Right renal cortex interstitium (tissue), 3 donors: ENCODE measurements at regions not wholly inside any gene's neighbourhood (a gene's known extent, or its start where the extent isn't known, plus 50 kb on each side); places are given as distances from the start of the nearest gene placed in this dataset.

Source experiments
- DNase-seq, 3 donors: peaks; one replicate each; pipeline ENCODE4 v3.0.0-alpha.2; 2013; ENCODE audit warnings: low read depth in 3 of 3, low spot score in 2 of 3

DNA sequence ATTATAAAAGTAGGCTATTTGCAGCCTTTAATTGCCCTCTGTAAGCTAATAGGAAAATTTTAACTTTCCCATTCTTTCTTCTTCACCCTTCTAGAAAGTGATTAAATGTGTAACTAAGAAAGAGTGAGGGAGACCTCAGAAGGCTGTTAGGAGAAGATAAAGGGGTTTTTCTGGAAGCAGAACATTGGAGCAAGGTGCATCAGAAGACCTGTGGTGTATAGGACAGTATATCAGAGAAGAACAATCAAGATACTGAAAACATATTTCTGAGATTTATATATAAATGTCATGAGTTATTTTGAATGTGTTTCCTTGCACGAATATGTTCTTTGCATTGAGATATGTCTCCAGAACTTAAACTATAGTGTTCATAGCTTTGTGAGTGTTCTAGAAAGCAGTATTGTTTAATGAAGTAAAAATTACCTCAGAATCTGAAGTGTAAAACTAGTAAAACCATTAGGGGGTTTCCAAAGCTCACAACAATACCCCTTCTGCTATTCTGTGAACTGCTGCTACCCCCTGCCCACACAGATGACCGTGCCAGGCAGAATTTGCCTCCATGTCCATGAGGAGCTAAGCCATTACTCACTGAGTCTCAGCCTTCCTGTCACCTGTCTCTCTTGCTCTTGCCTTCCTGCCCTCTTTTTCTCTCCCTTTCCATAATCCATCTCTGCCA, 537.9 kb downstream of the EPHA4 start:
- no peak for DNase-seq

- DNase-seq, result no peak
These were observed 537.1 kb downstream of the EPHA4 start for GRCh38 chr2:221034973-221035372.

DNA sequence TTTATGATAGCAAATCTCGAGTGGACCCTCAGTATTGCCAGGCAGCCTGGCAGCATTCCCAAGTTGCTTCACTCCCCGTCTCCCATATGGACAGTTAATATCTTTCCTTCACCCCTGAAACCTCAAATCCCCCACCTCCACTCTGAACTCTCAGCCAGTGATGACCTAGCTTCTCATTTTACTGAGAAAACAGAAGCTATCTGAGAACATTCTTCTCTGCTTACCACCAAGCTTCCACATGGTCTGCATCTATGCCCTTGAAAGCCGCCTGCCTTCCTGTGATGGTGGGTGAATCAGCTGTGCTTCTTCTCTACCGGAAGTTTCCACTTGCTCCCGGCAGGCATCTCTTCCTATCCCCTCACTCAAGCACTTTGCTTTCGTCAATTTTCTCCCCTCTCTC, 529.2 kb downstream of the EPHA4 start:
- no peak for DNase-seq

DNA sequence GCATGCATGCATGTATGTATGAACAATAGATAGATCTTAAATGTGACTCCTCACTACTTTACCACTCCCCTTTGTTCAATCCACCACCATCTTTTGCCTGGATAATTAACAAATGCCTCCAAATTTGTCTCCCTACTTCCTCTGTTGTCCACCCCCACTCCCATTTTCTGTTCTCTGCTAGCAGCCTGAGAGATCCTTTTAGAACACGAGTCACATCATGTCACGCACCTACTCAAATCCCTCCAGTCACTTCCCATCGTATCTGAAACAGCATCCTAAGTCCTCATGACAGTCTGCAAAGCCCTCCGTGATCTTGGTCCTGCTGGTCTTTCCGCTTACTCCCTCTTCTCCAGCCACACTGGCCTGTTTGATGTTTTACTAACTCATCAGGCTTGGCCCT, 527.3 kb downstream of the EPHA4 start:
- DNase-seq, result no peak

GRCh38 chr2:221050020-221050795, 521.9 kb downstream of the EPHA4 start:
- DNase-seq, result no peak

DNA sequence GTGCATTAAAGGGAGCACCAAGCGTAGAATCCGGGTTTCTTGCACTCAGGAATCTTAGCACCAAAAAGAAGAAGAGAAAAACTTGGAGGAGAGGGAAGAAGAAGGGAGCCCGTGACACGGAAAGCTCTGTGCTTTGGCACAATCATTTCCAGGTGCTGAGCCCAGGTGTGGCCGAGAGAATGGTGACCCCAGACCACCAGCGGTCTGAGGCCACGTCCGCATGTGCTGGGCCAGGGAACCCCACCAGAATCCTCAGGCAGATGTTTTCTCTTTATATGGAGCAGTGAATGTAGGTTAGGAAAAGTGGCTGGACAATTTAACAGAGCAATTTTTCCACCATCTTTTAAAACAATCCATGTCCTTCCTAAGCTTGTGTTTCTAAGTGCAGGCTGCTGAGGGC, 520.9 kb downstream of the EPHA4 start:
- no peak for DNase-seq

DNA sequence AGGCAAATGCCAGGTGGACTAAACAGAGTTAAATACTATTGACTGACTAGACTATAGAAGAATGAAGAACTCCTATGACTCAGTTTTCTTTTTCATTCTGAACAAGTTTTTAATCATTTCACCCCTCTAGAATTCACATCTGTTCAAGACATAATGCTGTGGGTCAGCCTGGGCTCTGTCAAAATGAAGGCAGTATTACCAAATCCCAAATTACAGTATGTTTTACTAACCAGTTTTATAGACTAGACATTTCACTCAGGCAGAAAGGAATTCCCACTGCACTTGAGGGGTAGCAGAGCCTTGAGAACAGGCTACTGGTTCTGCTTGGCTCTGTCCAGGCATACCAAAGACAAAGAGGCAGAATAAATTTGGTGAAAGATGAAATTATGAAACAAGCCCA, 511.7 kb downstream of the EPHA4 start:
- no peak for DNase-seq

- DNase-seq, result no peak
These were observed 508.5 kb downstream of the EPHA4 start for GRCh38 chr2:221063568-221063967.

- no peak for DNase-seq
These were observed 507.8 kb downstream of the EPHA4 start for GRCh38 chr2:221064058-221064854.

GRCh38 chr2:221064880-221065279, 507.2 kb downstream of the EPHA4 start:
- no peak for DNase-seq

- no peak for DNase-seq
These were observed 504.0 kb downstream of the EPHA4 start for GRCh38 chr2:221068123-221068522.

DNA sequence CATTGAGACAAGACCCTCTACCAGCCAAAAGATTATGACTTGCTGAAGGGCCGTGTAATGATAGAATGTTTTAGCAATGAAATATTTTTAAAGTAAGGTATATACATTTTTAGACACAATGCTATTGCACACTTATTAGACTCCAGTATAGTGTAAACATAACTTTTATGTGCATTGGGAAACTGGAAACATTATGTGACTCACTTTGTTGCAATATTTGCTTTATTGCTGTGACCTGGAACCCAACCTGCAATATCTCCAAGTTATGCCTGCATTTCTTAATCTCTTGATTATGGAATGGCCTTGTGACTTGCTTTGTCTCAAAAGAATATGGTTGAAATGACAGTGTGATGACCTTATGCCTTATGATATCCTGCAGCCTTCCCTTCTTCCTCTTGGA, 502.0 kb downstream of the EPHA4 start:
- no peak for DNase-seq

- no peak for DNase-seq
These were observed 498.6 kb downstream of the EPHA4 start for GRCh38 chr2:221073326-221074049.

GRCh38 chr2:221074238-221074637, 497.9 kb downstream of the EPHA4 start:
- DNase-seq, result no peak

GRCh38 chr2:221075203-221075602, 496.9 kb downstream of the EPHA4 start:
- no peak for DNase-seq

- no peak for DNase-seq
These were observed 494.9 kb downstream of the EPHA4 start for GRCh38 chr2:221077251-221077650.

GRCh38 chr2:221077799-221078198, 494.3 kb downstream of the EPHA4 start:
- DNase-seq, result no peak

DNA sequence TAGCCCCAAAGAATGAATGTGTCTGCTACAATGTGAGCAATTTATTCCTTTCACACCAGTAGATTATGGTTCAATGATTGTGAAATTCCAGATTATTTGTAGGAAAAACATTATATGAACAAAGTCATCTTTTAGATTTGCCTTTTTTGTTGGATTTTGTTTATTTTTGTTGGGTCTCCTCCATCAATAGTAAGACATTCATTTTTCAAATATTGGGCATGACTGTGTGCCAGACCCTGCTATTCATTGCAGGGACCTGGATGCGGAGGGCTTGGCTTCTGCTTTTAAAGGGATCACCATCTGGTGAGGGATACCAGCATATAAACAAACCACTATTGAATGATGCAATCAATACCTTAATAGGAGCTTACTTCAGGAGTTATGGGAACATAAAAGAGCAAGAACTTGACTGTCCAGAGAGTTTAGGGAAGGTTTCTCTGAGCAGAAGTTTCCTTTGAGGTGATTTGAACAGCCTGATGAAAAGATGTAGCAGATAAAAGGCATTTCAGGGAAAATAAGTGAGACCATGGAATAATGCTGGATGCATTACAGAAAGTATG, 486.7 kb downstream of the EPHA4 start:
- DNase-seq, result no peak

- DNase-seq, result no peak
These were observed 486.2 kb downstream of the EPHA4 start for GRCh38 chr2:221085936-221086335.

GRCh38 chr2:221087779-221088178, 484.3 kb downstream of the EPHA4 start:
- no peak for DNase-seq

GRCh38 chr2:221088506-221088905, 483.6 kb downstream of the EPHA4 start:
- no peak for DNase-seq
